SK-N-SH treated with all-trans-retinoic acid at 6 μM for 48 hours (cell line): ENCODE measurements at regions not wholly inside any gene's neighbourhood (a gene's known extent, or its start where the extent isn't known, plus 50 kb on each side); places are given as distances from the start of the nearest gene placed in this dataset.

Source experiments
- ATAC-seq: fragments of 200-7000 bp; cut with Tn5 transposase; 3 replicates; pipeline ENCODE4 v1.9.1; 2020; ENCODE audit warnings: mild to moderate bottlenecking, moderate library complexity
- BACH2 ChIP-seq: fragments of 250-450 bp; sonication (Bioruptor Pico); IDR thresholded peaks from 2 replicates; pipeline ENCODE4 v1.9.0; 2021; ENCODE audit warnings: mild to moderate bottlenecking, borderline replicate concordance
- CREB5 ChIP-seq: fragments of 250-450 bp; sonication (Bioruptor Pico); IDR thresholded peaks from 2 replicates; pipeline ENCODE4 v1.5.1; 2020; ENCODE audit warnings: low read depth, mild to moderate bottlenecking, moderate library complexity
- CSDC2 ChIP-seq: fragments of 250-450 bp; sonication (Bioruptor Pico); IDR thresholded peaks from 2 replicates; pipeline ENCODE4 v1.5.0; 2020; ENCODE audit warnings: mild to moderate bottlenecking, moderate library complexity
- CSRNP3 ChIP-seq: fragments of 250-450 bp; sonication (Bioruptor Pico); IDR thresholded peaks from 2 replicates; pipeline ENCODE4 v1.5.1; 2021; ENCODE audit warnings: mild to moderate bottlenecking, moderate library complexity
- GLIS3 ChIP-seq: fragments of 250-450 bp; sonication (Bioruptor Pico); IDR thresholded peaks from 2 replicates; pipeline ENCODE4 v1.5.0; 2020; ENCODE audit warnings: mild to moderate bottlenecking, moderate library complexity
- OSR1 ChIP-seq: fragments of 250-450 bp; sonication (Bioruptor Pico); IDR thresholded peaks from 2 replicates; pipeline ENCODE4 v1.8.0; 2022; ENCODE audit warnings: moderate library complexity, mild to moderate bottlenecking, inconsistent platforms
- PATZ1 ChIP-seq: fragments of 250-450 bp; sonication (Bioruptor Pico); IDR thresholded peaks from 2 replicates; pipeline ENCODE4 v1.8.0; 2020; ENCODE audit warnings: mild to moderate bottlenecking, moderate library complexity, borderline replicate concordance
- PPARA ChIP-seq: fragments of 250-450 bp; sonication (Bioruptor Pico); IDR thresholded peaks from 2 replicates; pipeline ENCODE4 v1.5.0; 2020; ENCODE audit warnings: mild to moderate bottlenecking, borderline replicate concordance
- RARB ChIP-seq: fragments of 250-450 bp; sonication (Bioruptor Pico); IDR thresholded peaks from 2 replicates; pipeline ENCODE4 v1.8.0; 2021; ENCODE audit warnings: mild to moderate bottlenecking, moderate library complexity
- SNAI2 ChIP-seq: fragments of 250-450 bp; sonication (Bioruptor Pico); IDR thresholded peaks from 2 replicates; pipeline ENCODE4 v1.5.0; 2020; ENCODE audit warnings: mild to moderate bottlenecking, moderate library complexity
- TCF4 ChIP-seq: fragments of 250-450 bp; sonication (Bioruptor Pico); IDR thresholded peaks from 2 replicates; pipeline ENCODE4 v1.8.0; 2021; ENCODE audit warnings: mild to moderate bottlenecking, moderate library complexity, borderline replicate concordance
- TOX ChIP-seq: fragments of 250-450 bp; sonication (Bioruptor Pico); IDR thresholded peaks from 2 replicates; pipeline ENCODE4 v1.8.0; 2021; ENCODE audit warnings: mild to moderate bottlenecking, moderate library complexity, borderline replicate concordance
- TSHZ2 ChIP-seq: fragments of 250-450 bp; sonication (Bioruptor Pico); IDR thresholded peaks from 2 replicates; pipeline ENCODE4 v1.5.0; 2020; ENCODE audit warnings: mild to moderate bottlenecking, moderate library complexity
- ZC3H10 ChIP-seq: fragments of 250-450 bp; sonication (Bioruptor Pico); IDR thresholded peaks from 2 replicates; pipeline ENCODE4 v1.5.1; 2021; ENCODE audit warnings: mild to moderate bottlenecking, moderate library complexity
- ZFP30 ChIP-seq: fragments of 450-650 bp; formaldehyde crosslinking; IDR thresholded peaks from 2 replicates; pipeline ENCODE4 v1.5.0; 2022; ENCODE audit warnings: mild to moderate bottlenecking, moderate library complexity
- ZNF565 ChIP-seq: fragments of 450-650 bp; formaldehyde crosslinking; conservative IDR thresholded peaks from 2 replicates; pipeline ENCODE4 v1.5.0; 2020; ENCODE audit warnings: low read depth, mild to moderate bottlenecking, moderate library complexity
- ZNF8 ChIP-seq: fragments of 450-650 bp; formaldehyde crosslinking; IDR thresholded peaks from 2 replicates; pipeline ENCODE4 v1.5.0; 2020; ENCODE audit warnings: mild to moderate bottlenecking, moderate library complexity

- no peak for TF ChIP-seq CSRNP3 (CRISPR knock-in tag)
- no peak for TF ChIP-seq BACH2
- TF ChIP-seq PATZ1 (CRISPR knock-in tag): no peak
- no peak for TF ChIP-seq OSR1
- no peak for TF ChIP-seq TCF4 (CRISPR knock-in tag)
- no peak for TF ChIP-seq TSHZ2 (CRISPR knock-in tag)
- no peak for ATAC-seq
Observed at GRCh38 chr1:229769809-229770208, 143.8 kb downstream of the URB2 start.

- TF ChIP-seq TOX (no peak), CSRNP3 (CRISPR knock-in tag) (no peak), ZNF8 (no peak), RARB (CRISPR knock-in tag) (no peak), CREB5 (CRISPR knock-in tag) (no peak), OSR1 (no peak), ZC3H10 (CRISPR knock-in tag) (no peak), TSHZ2 (CRISPR knock-in tag) (no peak), GLIS3 (CRISPR knock-in tag) (no peak), SNAI2 (CRISPR knock-in tag) (no peak), CSDC2 (no peak), PATZ1 (CRISPR knock-in tag) (no peak), ZFP30 (CRISPR knock-in tag) (no peak)
- TF ChIP-seq, all 23 proteins: peak for 0
- no peak for ATAC-seq
Observed at GRCh38 chr1:229778794-229779193, 152.7 kb downstream of the URB2 start.

- no peak for ATAC-seq
- no peak for TF ChIP-seq CSDC2
- TF ChIP-seq BACH2: no peak
- TF ChIP-seq OSR1: no peak
- TF ChIP-seq RARB (CRISPR knock-in tag): no peak
- TF ChIP-seq CSRNP3 (CRISPR knock-in tag): no peak
- TF ChIP-seq CREB5 (CRISPR knock-in tag): no peak
- no peak for TF ChIP-seq ZFP30 (CRISPR knock-in tag)
- TF ChIP-seq PATZ1 (CRISPR knock-in tag): no peak
- TF ChIP-seq ZNF565 (CRISPR knock-in tag): no peak
- TF ChIP-seq PPARA (CRISPR knock-in tag): no peak
Observed at GRCh38 chr1:229781453-229781852, 155.4 kb downstream of the URB2 start.
